Ascending aorta (tissue), 2 donors: ENCODE measurements at regions not wholly inside any gene's neighbourhood (a gene's known extent, or its start where the extent isn't known, plus 50 kb on each side); places are given as distances from the start of the nearest gene placed in this dataset.

Experiments
- DNase-seq, 2 donors: peaks; one replicate each; pipeline ENCODE4 v3.0.0-alpha.2; 2019; ENCODE audit warnings: low spot score in 2 of 2
- H3K27ac ChIP-seq, 2 donors: fragments of 200-600 bp; sonication (generic); one replicate each; pipeline ENCODE4 v1.5.1; 2016 to 2017; ENCODE audit warnings: mild to moderate bottlenecking in 1 of 2
- H3K27me3 ChIP-seq: fragments of 200-600 bp; sonication (generic); one replicate; pipeline ENCODE4 v1.5.1; 2017
- H3K36me3 ChIP-seq, 2 donors: fragments of 200-600 bp; sonication (generic); one replicate each; pipeline ENCODE4 v1.5.1; 2016
- H3K4me1 ChIP-seq, 2 donors: fragments of 200-600 bp; sonication (generic); one replicate each; pipeline ENCODE4 v1.5.1; 2016 to 2017; ENCODE audit warnings: mild to moderate bottlenecking in 1 of 2
- H3K4me3 ChIP-seq, 2 donors: fragments of 200-600 bp; sonication (generic); one replicate each; pipeline ENCODE4 v1.5.1; 2016 to 2017; ENCODE audit warnings: mild to moderate bottlenecking in 1 of 2
- H3K9me3 ChIP-seq, 2 donors: fragments of 200-600 bp; sonication (generic); one replicate each; pipeline ENCODE4 v1.5.1; 2016
- intact Hi-C: fragments of 100-400 bp; cut with DNase I; formaldehyde crosslinking; loops from one replicate; pipeline ENCODE4 v1.15.1; 2023
- TF ChIP-seq, protein P1 (sequence below), 3 experiments: fragments of 200-600 bp in 2 of 3; fragments of 450-650 bp in 1 of 3; sonication (generic) in 2 of 3; IDR thresholded peaks; one replicate each; pipeline ENCODE4 v1.5.1; 2016 to 2019; ENCODE audit warnings: antibody characterized with exemption in 3 of 3, mild to moderate bottlenecking in 1 of 3, moderate library complexity in 1 of 3

GRCh38 chr21:31566064-31566463 lies 93.4 kb upstream of the SOD1 start:
- intact Hi-C loops = no loop called here

DNA sequence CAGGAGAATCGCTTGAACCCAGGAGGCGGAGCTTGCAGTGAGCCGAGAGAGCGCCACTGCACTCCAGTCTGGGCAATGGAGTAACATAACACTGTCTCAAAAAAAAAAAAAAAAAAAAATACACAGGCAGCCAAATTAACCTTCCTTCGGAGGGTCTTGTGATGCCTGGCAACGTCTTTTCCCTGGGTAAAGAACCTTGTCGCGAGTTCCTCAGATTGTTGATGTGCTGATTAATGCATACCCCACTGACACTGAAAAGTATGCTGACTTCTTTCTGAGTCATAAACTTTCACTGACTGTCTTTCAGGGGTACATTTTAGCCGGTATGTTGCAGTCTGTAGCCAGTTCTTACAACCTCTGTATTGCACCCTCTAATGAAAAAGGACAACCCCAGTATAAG lies 95.1 kb upstream of the SOD1 start:
- Histone ChIP-seq H3K27ac (no peak overlapping the region), H3K27me3 (no peaks in the 10 kb centered on the region), H3K9me3 (no peaks in the 10 kb centered on the region), H3K4me3 (no peak overlapping the region), H3K4me1 (no peaks in the 10 kb centered on the region), H3K36me3 (no peaks in the 10 kb centered on the region)
- intact Hi-C loops = no loop called here
- TF ChIP-seq, protein P1, sequence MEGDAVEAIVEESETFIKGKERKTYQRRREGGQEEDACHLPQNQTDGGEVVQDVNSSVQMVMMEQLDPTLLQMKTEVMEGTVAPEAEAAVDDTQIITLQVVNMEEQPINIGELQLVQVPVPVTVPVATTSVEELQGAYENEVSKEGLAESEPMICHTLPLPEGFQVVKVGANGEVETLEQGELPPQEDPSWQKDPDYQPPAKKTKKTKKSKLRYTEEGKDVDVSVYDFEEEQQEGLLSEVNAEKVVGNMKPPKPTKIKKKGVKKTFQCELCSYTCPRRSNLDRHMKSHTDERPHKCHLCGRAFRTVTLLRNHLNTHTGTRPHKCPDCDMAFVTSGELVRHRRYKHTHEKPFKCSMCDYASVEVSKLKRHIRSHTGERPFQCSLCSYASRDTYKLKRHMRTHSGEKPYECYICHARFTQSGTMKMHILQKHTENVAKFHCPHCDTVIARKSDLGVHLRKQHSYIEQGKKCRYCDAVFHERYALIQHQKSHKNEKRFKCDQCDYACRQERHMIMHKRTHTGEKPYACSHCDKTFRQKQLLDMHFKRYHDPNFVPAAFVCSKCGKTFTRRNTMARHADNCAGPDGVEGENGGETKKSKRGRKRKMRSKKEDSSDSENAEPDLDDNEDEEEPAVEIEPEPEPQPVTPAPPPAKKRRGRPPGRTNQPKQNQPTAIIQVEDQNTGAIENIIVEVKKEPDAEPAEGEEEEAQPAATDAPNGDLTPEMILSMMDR (IDR thresholded peaks at IDR 0.05) = no peak
- no peak for DNase-seq

More at GRCh38 chr21:31566064-31566463, 93.4 kb upstream of the SOD1 start:
- no peaks in the 10 kb centered on the region for H3K4me1 ChIP-seq
- H3K4me3 ChIP-seq = no peak overlapping the region
- DNase-seq = no peak
- H3K27me3 ChIP-seq = no peaks in the 10 kb centered on the region
- no peak overlapping the region for H3K27ac ChIP-seq
- no peaks in the 10 kb centered on the region for H3K36me3 ChIP-seq
- TF ChIP-seq, protein P1 (IDR thresholded peaks at IDR 0.05) = no peak
- H3K9me3 ChIP-seq = no peaks in the 10 kb centered on the region

- Histone ChIP-seq H3K4me3 (no peak overlapping the region), H3K36me3 (no peaks in the 10 kb centered on the region), H3K27me3 (no peaks in the 10 kb centered on the region), H3K4me1 (peaks cover 0 to 3% of the 10 kb centered on the region in 2 donors), H3K27ac (no peak overlapping the region), H3K9me3 (no peaks in the 10 kb centered on the region)
- no peak for DNase-seq
- TF ChIP-seq, protein P1 (IDR thresholded peaks at IDR 0.05) = no peak
- intact Hi-C loops = no loop called here
Observed at GRCh38 chr21:31560479-31560878, 99.0 kb upstream of the SOD1 start.

- TF ChIP-seq, protein P1 (IDR thresholded peaks at IDR 0.05) = no peak
- H3K9me3 ChIP-seq = no peaks in the 10 kb centered on the region
- peaks cover 0 to 3% of the 10 kb centered on the region in 2 donors for H3K4me1 ChIP-seq
- H3K36me3 ChIP-seq = no peaks in the 10 kb centered on the region
- DNase-seq = peak; percentile 27 to 78
- no peaks in the 10 kb centered on the region for H3K27me3 ChIP-seq
- peak overlapping the region; percentile 50 to 64 for H3K4me3 ChIP-seq
- intact Hi-C loops = no loop called here
- H3K27ac ChIP-seq = no peak overlapping the region
Observed at GRCh38 chr21:31559368-31560119, 99.9 kb upstream of the SOD1 start.

DNA sequence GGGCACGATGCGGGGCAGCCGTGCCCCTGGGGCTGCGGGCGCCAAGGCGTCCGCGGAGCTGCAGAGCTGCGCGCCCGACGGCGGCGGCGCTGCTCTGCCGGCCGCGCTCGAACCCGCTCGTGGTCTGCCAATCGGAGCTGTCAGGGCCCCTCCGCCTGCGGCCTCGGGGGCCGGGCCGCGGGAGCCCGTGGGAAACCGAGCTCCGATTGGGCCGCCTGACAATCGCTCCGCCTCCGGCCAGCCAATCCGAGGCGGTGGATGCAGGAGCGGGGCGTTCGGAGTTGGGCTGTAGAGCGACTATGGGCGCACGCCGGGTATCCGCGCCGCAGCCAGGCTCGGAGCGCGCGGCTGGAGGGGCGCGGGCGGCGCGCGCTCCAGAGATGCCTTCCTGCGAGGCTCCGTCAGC lies 100.5 kb upstream of the SOD1 start:
- Histone ChIP-seq H3K36me3 (no peaks in the 10 kb centered on the region), H3K4me3 (peak overlapping the region; percentile 50 to 64), H3K9me3 (no peaks in the 10 kb centered on the region), H3K4me1 (peaks cover 0 to 3% of the 10 kb centered on the region in 2 donors), H3K27me3 (no peaks in the 10 kb centered on the region), H3K27ac (no peak overlapping the region)
- TF ChIP-seq, protein P1 (IDR thresholded peaks at IDR 0.05) = no peak
- intact Hi-C loops = no loop called here
- peak in 1 of 2 donors; percentile 83 for DNase-seq
